IMR-90 (cell line): ENCODE measurements at regions not wholly inside any gene's neighbourhood (a gene's known extent, or its start where the extent isn't known, plus 50 kb on each side); places are given as distances from the start of the nearest gene placed in this dataset.

Experiments used
- BHLHE40 ChIP-seq: fragments of 150-350 bp; IDR thresholded peaks from 2 replicates; pipeline ENCODE4 v1.6.1; 2016; ENCODE audit warnings: mild to moderate bottlenecking, low read depth, low read length
- CEBPB ChIP-seq: IDR thresholded peaks from 2 replicates; pipeline ENCODE4 v1.6.1; 2012; ENCODE audit warnings: low read depth, low read length, improper control_type of control experiment
- FOS ChIP-seq: fragments of 150-350 bp; IDR thresholded peaks from 2 replicates; pipeline ENCODE4 v1.6.1; 2016; ENCODE audit warnings: low read depth, low read length
- MAFK ChIP-seq: IDR thresholded peaks from 2 replicates; pipeline ENCODE4 v1.6.1; 2012; ENCODE audit warnings: low read depth, low read length, improper control_type of control experiment
- MAZ ChIP-seq: IDR thresholded peaks from 2 replicates; pipeline ENCODE4 v1.6.1; 2012; ENCODE audit warnings: low read depth, mild to moderate bottlenecking, low read length, improper control_type of control experiment, moderate library complexity, borderline replicate concordance
- NFE2L2 ChIP-seq: fragments of 150-350 bp; IDR thresholded peaks from 2 replicates; pipeline ENCODE4 v1.6.1; 2016; ENCODE audit warnings: low read depth, mild to moderate bottlenecking, low read length
- POLR2A ChIP-seq: IDR thresholded peaks from 2 replicates; pipeline ENCODE4 v1.6.1; 2012; ENCODE audit warnings: mild to moderate bottlenecking, low read depth, low read length
- RAD21 ChIP-seq: IDR thresholded peaks from 2 replicates; pipeline ENCODE4 v1.6.1; 2012; ENCODE audit warnings: low read length, improper control_type of control experiment
- RCOR1 ChIP-seq: IDR thresholded peaks from 2 replicates; pipeline ENCODE4 v1.6.1; 2012; ENCODE audit warnings: mild to moderate bottlenecking, low read length, improper control_type of control experiment; ENCODE audit not compliant: insufficient replicate concordance
- RFX5 ChIP-seq: IDR thresholded peaks from 2 replicates; pipeline ENCODE4 v1.8.0; 2012; ENCODE audit warnings: low read depth, mild to moderate bottlenecking, low read length, moderate library complexity
- SMC3 ChIP-seq: fragments of 150-350 bp; IDR thresholded peaks from 2 replicates; pipeline ENCODE4 v1.6.1; 2016; ENCODE audit warnings: low read depth, mild to moderate bottlenecking, antibody characterized with exemption, low read length, moderate library complexity
- TF ChIP-seq, protein P1 (sequence below): conservative IDR thresholded peaks from 2 replicates; pipeline ENCODE4 v1.5.1; 2012; ENCODE audit warnings: mild to moderate bottlenecking, low read depth, low read length, improper control_type of control experiment
- TF ChIP-seq, protein P2 (sequence below): fragments of 150-350 bp; IDR thresholded peaks from 2 replicates; pipeline ENCODE4 v1.6.1; 2016; ENCODE audit warnings: low read depth, mild to moderate bottlenecking, low read length, moderate library complexity, borderline replicate concordance
- TF ChIP-seq, protein P3 (sequence below): fragments of 150-350 bp; IDR thresholded peaks from 2 replicates; pipeline ENCODE4 v1.6.1; 2017; ENCODE audit warnings: mild to moderate bottlenecking, antibody characterized with exemption, low read length, low read depth

DNA sequence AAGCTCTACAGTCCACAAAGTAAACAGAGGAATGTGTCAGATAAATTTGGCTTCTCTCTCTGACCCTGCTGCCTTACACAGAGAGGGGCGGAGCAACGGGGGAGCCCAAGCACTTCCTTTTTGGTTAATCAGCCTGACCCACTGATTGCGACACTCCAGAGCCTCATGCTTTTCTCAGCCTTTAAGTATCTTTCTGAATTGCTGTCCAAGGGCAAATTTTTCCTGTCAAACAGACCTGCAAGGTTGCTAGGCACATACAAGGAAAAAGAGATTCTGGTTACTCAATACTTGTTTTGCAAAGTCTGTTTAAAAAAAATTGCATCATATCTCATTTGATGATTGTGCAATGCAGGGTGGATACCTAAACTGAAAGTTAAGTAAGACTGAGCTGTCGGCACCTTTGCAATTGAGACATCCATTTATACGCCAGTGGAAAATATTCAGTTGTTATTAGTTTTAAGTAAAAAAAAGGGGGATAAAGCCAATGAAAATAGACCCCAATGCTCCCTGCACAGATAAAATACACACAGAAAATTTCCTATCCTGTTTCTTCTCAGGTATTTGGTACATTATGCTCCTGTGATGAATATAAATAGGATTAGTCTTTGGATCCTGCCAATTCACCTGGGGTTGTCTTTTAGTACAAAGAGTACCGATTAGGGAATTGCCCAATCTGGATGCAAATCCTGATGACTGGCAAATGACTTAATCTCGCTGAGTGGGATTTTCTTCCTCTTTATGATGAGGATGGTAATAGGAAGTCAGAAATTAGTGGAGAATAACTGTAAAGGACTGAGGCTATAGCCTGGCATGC lies 260.2 kb upstream of the TRIB2 start:
- TF ChIP-seq POLR2A, result no peak
- TF ChIP-seq, protein P1, sequence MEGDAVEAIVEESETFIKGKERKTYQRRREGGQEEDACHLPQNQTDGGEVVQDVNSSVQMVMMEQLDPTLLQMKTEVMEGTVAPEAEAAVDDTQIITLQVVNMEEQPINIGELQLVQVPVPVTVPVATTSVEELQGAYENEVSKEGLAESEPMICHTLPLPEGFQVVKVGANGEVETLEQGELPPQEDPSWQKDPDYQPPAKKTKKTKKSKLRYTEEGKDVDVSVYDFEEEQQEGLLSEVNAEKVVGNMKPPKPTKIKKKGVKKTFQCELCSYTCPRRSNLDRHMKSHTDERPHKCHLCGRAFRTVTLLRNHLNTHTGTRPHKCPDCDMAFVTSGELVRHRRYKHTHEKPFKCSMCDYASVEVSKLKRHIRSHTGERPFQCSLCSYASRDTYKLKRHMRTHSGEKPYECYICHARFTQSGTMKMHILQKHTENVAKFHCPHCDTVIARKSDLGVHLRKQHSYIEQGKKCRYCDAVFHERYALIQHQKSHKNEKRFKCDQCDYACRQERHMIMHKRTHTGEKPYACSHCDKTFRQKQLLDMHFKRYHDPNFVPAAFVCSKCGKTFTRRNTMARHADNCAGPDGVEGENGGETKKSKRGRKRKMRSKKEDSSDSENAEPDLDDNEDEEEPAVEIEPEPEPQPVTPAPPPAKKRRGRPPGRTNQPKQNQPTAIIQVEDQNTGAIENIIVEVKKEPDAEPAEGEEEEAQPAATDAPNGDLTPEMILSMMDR, result no peak
- peak; percentile 60 for TF ChIP-seq MAFK
- TF ChIP-seq RCOR1, result peak; percentile 51
- TF ChIP-seq, protein P2, sequence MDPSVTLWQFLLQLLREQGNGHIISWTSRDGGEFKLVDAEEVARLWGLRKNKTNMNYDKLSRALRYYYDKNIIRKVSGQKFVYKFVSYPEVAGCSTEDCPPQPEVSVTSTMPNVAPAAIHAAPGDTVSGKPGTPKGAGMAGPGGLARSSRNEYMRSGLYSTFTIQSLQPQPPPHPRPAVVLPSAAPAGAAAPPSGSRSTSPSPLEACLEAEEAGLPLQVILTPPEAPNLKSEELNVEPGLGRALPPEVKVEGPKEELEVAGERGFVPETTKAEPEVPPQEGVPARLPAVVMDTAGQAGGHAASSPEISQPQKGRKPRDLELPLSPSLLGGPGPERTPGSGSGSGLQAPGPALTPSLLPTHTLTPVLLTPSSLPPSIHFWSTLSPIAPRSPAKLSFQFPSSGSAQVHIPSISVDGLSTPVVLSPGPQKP, result no peak
- TF ChIP-seq NFE2L2, result no peak
- 0 out of 2 replicates have a peak, but pooled peaks have one; percentile 27 for TF ChIP-seq RFX5
- peak; percentile 54; the same call in 1 of the 2 replicates for TF ChIP-seq FOS
- TF ChIP-seq SMC3, result no peak
- peak; percentile 99 for TF ChIP-seq CEBPB
- peak; percentile 53; the same call in 1 of the 2 replicates for TF ChIP-seq MAZ
- TF ChIP-seq, protein P3, sequence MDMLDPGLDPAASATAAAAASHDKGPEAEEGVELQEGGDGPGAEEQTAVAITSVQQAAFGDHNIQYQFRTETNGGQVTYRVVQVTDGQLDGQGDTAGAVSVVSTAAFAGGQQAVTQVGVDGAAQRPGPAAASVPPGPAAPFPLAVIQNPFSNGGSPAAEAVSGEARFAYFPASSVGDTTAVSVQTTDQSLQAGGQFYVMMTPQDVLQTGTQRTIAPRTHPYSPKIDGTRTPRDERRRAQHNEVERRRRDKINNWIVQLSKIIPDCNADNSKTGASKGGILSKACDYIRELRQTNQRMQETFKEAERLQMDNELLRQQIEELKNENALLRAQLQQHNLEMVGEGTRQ, result no peak
- no peak; the same call in 1 of the 2 replicates for TF ChIP-seq BHLHE40
- TF ChIP-seq RAD21, result peak; percentile 24; the same call in 1 of the 2 replicates
